HEK293T (cell line): ENCODE measurements at regions not wholly inside any gene's neighbourhood (a gene's known extent, or its start where the extent isn't known, plus 50 kb on each side); places are given as distances from the start of the nearest gene placed in this dataset.

Experiments used
- ARNT ChIP-seq: fragments of 450-650 bp; IDR thresholded peaks from 2 replicates; pipeline ENCODE4 v1.6.1; 2017; ENCODE audit warnings: mild to moderate bottlenecking
- LEF1 ChIP-seq: fragments of 450-650 bp; IDR thresholded peaks from 2 replicates; pipeline ENCODE4 v1.6.1; 2017; ENCODE audit warnings: mild to moderate bottlenecking, borderline replicate concordance
- SP1 ChIP-seq: fragments of 450-650 bp; IDR thresholded peaks from 2 replicates; pipeline ENCODE4 v1.6.1; 2017

DNA sequence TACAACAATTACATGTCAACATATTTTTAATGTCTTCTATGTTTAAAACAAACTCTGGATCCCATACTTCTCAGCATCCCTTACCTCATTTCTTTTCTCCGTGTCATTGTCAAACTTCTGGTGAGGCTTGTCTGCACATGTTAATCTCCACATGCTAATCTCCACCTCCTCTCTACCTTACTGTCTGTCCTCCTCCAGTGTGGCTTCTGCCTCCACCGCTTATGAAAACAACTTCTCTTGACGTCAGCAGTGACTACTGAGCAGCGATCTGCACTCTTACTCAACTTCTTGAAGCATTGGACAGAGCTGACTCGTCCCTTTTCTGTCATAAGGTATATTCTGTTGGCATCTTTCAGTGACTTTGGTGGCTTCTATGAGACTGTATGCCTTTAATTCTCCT lies 338.2 kb upstream of the THRB start:
- TF ChIP-seq LEF1 (no peak), ARNT (no peak), SP1 (no peak)
